ENCODE measurements at regions not wholly inside any gene's neighbourhood (a gene's known extent, or its start where the extent isn't known, plus 50 kb on each side); places are given as distances from the start of the nearest gene placed in this dataset.

GRCh38 chr10:27451054-27451453 lies 53.0 kb upstream of the RAB18 start:
- no peak overlapping the region for H3K27ac Mint-ChIP-seq
- no peaks in the 10 kb centered on the region for H3K9me3 Mint-ChIP-seq (ENCODE audit: low read depth)
- no peaks in the 10 kb centered on the region for H3K36me3 Mint-ChIP-seq
- no peaks in the 10 kb centered on the region for H3K27me3 Mint-ChIP-seq
- no peak overlapping the region for H3K4me3 Mint-ChIP-seq
- H3K4me1 Mint-ChIP-seq (ENCODE audit: low read depth) = peaks cover 19% of the 10 kb centered on the region

GRCh38 chr10:27450225-27450624 lies 53.9 kb upstream of the RAB18 start:
- Mint-ChIP-seq H3K4me1 (ENCODE audit: low read depth) (peaks cover 20% of the 10 kb centered on the region), H3K27ac (no peak overlapping the region), H3K27me3 (no peaks in the 10 kb centered on the region), H3K36me3 (no peaks in the 10 kb centered on the region), H3K4me3 (no peak overlapping the region), H3K9me3 (ENCODE audit: low read depth) (no peaks in the 10 kb centered on the region)

- H3K27me3 Mint-ChIP-seq = no peaks in the 10 kb centered on the region
- no peaks in the 10 kb centered on the region for H3K36me3 Mint-ChIP-seq
- H3K4me1 Mint-ChIP-seq (ENCODE audit: low read depth) = peaks cover 20% of the 10 kb centered on the region
- H3K4me3 Mint-ChIP-seq = no peak overlapping the region
- no peaks in the 10 kb centered on the region for H3K9me3 Mint-ChIP-seq (ENCODE audit: low read depth)
- no peak overlapping the region for H3K27ac Mint-ChIP-seq
Measured at GRCh38 chr10:27449571-27449970, 54.5 kb upstream of the RAB18 start.

- Mint-ChIP-seq H3K4me3 (no peak overlapping the region), H3K27ac (no peak overlapping the region), H3K4me1 (ENCODE audit: low read depth) (peaks cover 20% of the 10 kb centered on the region), H3K27me3 (no peaks in the 10 kb centered on the region), H3K36me3 (no peaks in the 10 kb centered on the region), H3K9me3 (ENCODE audit: low read depth) (no peaks in the 10 kb centered on the region)
Measured at GRCh38 chr10:27448921-27449320, 55.2 kb upstream of the RAB18 start.

GRCh38 chr10:27447540-27447939 lies 56.6 kb upstream of the RAB18 start:
- Mint-ChIP-seq H3K4me3 (no peak overlapping the region), H3K4me1 (ENCODE audit: low read depth) (peaks cover 20% of the 10 kb centered on the region), H3K36me3 (no peaks in the 10 kb centered on the region), H3K27me3 (no peaks in the 10 kb centered on the region), H3K9me3 (ENCODE audit: low read depth) (no peaks in the 10 kb centered on the region), H3K27ac (no peak overlapping the region)

GRCh38 chr10:27446091-27446918 lies 57.8 kb upstream of the RAB18 start:
- no peaks in the 10 kb centered on the region for H3K27me3 Mint-ChIP-seq
- peaks cover 20% of the 10 kb centered on the region for H3K4me1 Mint-ChIP-seq (ENCODE audit: low read depth)
- no peak overlapping the region for H3K4me3 Mint-ChIP-seq
- no peaks in the 10 kb centered on the region for H3K36me3 Mint-ChIP-seq
- no peak overlapping the region for H3K27ac Mint-ChIP-seq
- no peaks in the 10 kb centered on the region for H3K9me3 Mint-ChIP-seq (ENCODE audit: low read depth)

- Mint-ChIP-seq H3K4me1 (ENCODE audit: low read depth) (peaks cover 18% of the 10 kb centered on the region), H3K36me3 (no peaks in the 10 kb centered on the region), H3K27me3 (no peaks in the 10 kb centered on the region), H3K9me3 (ENCODE audit: low read depth) (no peaks in the 10 kb centered on the region), H3K4me3 (no peak overlapping the region), H3K27ac (no peak overlapping the region)
Measured at GRCh38 chr10:27445070-27445469, 59.0 kb upstream of the RAB18 start.

- H3K4me1 Mint-ChIP-seq (ENCODE audit: low read depth) = no peaks in the 10 kb centered on the region
- no peak overlapping the region for H3K4me3 Mint-ChIP-seq
- H3K27ac Mint-ChIP-seq = no peak overlapping the region
- no peaks in the 10 kb centered on the region for H3K9me3 Mint-ChIP-seq (ENCODE audit: low read depth)
- H3K27me3 Mint-ChIP-seq = peaks cover 2% of the 10 kb centered on the region
- no peaks in the 10 kb centered on the region for H3K36me3 Mint-ChIP-seq
Measured at GRCh38 chr10:27440478-27440877, 63.6 kb upstream of the RAB18 start.

- Mint-ChIP-seq H3K27ac (no peak overlapping the region), H3K4me1 (ENCODE audit: low read depth) (no peaks in the 10 kb centered on the region), H3K36me3 (no peaks in the 10 kb centered on the region), H3K9me3 (ENCODE audit: low read depth) (no peaks in the 10 kb centered on the region), H3K4me3 (no peak overlapping the region), H3K27me3 (peaks cover 2% of the 10 kb centered on the region)
Measured at GRCh38 chr10:27440021-27440420, 64.1 kb upstream of the RAB18 start.

- Mint-ChIP-seq H3K27ac (no peak overlapping the region), H3K36me3 (no peaks in the 10 kb centered on the region), H3K9me3 (ENCODE audit: low read depth) (no peaks in the 10 kb centered on the region), H3K4me3 (no peak overlapping the region), H3K27me3 (peaks cover 2% of the 10 kb centered on the region), H3K4me1 (ENCODE audit: low read depth) (no peaks in the 10 kb centered on the region)
Measured at GRCh38 chr10:27439101-27439500, 65.0 kb upstream of the RAB18 start.

GRCh38 chr10:27437775-27438174 lies 66.3 kb upstream of the RAB18 start:
- Mint-ChIP-seq H3K27ac (no peak overlapping the region), H3K4me1 (ENCODE audit: low read depth) (no peaks in the 10 kb centered on the region), H3K36me3 (no peaks in the 10 kb centered on the region), H3K9me3 (ENCODE audit: low read depth) (no peaks in the 10 kb centered on the region), H3K27me3 (peaks cover 2% of the 10 kb centered on the region), H3K4me3 (no peak overlapping the region)

- Mint-ChIP-seq H3K4me3 (no peak overlapping the region), H3K27ac (no peak overlapping the region), H3K36me3 (no peaks in the 10 kb centered on the region), H3K4me1 (ENCODE audit: low read depth) (no peaks in the 10 kb centered on the region), H3K9me3 (ENCODE audit: low read depth) (no peaks in the 10 kb centered on the region), H3K27me3 (peaks cover 2% of the 10 kb centered on the region)
Measured at GRCh38 chr10:27436710-27437109, 67.4 kb upstream of the RAB18 start.

GRCh38 chr10:27433976-27434375 lies 70.1 kb upstream of the RAB18 start:
- Mint-ChIP-seq H3K9me3 (ENCODE audit: low read depth) (no peaks in the 10 kb centered on the region), H3K27me3 (peaks cover 2% of the 10 kb centered on the region), H3K36me3 (no peaks in the 10 kb centered on the region), H3K27ac (no peak overlapping the region), H3K4me3 (no peak overlapping the region), H3K4me1 (ENCODE audit: low read depth) (no peaks in the 10 kb centered on the region)

- Mint-ChIP-seq H3K4me1 (ENCODE audit: low read depth) (no peaks in the 10 kb centered on the region), H3K36me3 (no peaks in the 10 kb centered on the region), H3K27me3 (peaks cover 4% of the 10 kb centered on the region), H3K9me3 (ENCODE audit: low read depth) (peaks cover 7% of the 10 kb centered on the region), H3K4me3 (no peak overlapping the region), H3K27ac (no peak overlapping the region)
Measured at GRCh38 chr10:27426948-27427467, 77.1 kb upstream of the RAB18 start.

- no peak overlapping the region for H3K4me3 Mint-ChIP-seq
- no peaks in the 10 kb centered on the region for H3K9me3 Mint-ChIP-seq (ENCODE audit: low read depth)
- no peaks in the 10 kb centered on the region for H3K36me3 Mint-ChIP-seq
Measured at GRCh38 chr10:27413831-27414348, 90.2 kb upstream of the RAB18 start.

GRCh38 chr10:27413387-27413786 lies 90.7 kb upstream of the RAB18 start:
- Mint-ChIP-seq H3K27ac (no peak overlapping the region), H3K36me3 (no peaks in the 10 kb centered on the region), H3K9me3 (ENCODE audit: low read depth) (no peaks in the 10 kb centered on the region), H3K4me3 (no peak overlapping the region), H3K4me1 (ENCODE audit: low read depth) (no peaks in the 10 kb centered on the region), H3K27me3 (peaks cover 11% of the 10 kb centered on the region)

More at GRCh38 chr10:27413831-27414348, 90.2 kb upstream of the RAB18 start:
- Mint-ChIP-seq H3K4me1 (ENCODE audit: low read depth) (no peaks in the 10 kb centered on the region), H3K27me3 (peaks cover 11% of the 10 kb centered on the region), H3K27ac (no peak overlapping the region)
